Subcutaneous abdominal adipose tissue (tissue), 5 donors: ENCODE measurements at regions not wholly inside any gene's neighbourhood (a gene's known extent, or its start where the extent isn't known, plus 50 kb on each side); places are given as distances from the start of the nearest gene placed in this dataset.

Source experiments
- H3K27ac ChIP-seq: one replicate; pipeline ENCODE4 v1.7.0; 2013; ENCODE audit warnings: low read depth, mild to moderate bottlenecking, inconsistent platforms, low read length, moderate library complexity
- H3K27me3 ChIP-seq, 5 donors: one replicate each; pipeline ENCODE4 v1.7.0; 2013; ENCODE audit warnings: low read length in 5 of 5, inconsistent platforms in 1 of 5; ENCODE audit not compliant: control insufficient read depth in 5 of 5, insufficient read depth in 4 of 5
- H3K36me3 ChIP-seq, 5 donors: one replicate each; pipeline ENCODE4 v1.7.0; 2013; ENCODE audit warnings: low read length in 5 of 5; ENCODE audit not compliant: control insufficient read depth in 5 of 5, insufficient read depth in 5 of 5
- H3K4me1 ChIP-seq, 5 donors: one replicate each; pipeline ENCODE4 v1.7.0; 2013; ENCODE audit warnings: low read length in 5 of 5, mild to moderate bottlenecking in 3 of 5, moderate library complexity in 1 of 5; ENCODE audit not compliant: control insufficient read depth in 5 of 5, insufficient read depth in 5 of 5
- H3K4me3 ChIP-seq, 5 donors: one replicate each; pipeline ENCODE4 v1.7.0; 2013; ENCODE audit warnings: low read length in 5 of 5, low read depth in 1 of 5
- H3K9ac ChIP-seq, 5 donors: one replicate each; pipeline ENCODE4 v1.7.0; 2013; ENCODE audit warnings: low read length in 5 of 5, mild to moderate bottlenecking in 4 of 5, moderate library complexity in 3 of 5
- H3K9me3 ChIP-seq, 5 donors: one replicate each; pipeline ENCODE4 v1.7.0; 2013; ENCODE audit warnings: low read length in 5 of 5; ENCODE audit not compliant: control insufficient read depth in 5 of 5
- donor health status: healthy.
- donor health status: healthy.
- donor health status: healthy.
- donor health status: healthy.
- donor health status: healthy.

GRCh38 chr1:30418061-30418938, 305.1 kb downstream of the MATN1 start:
- no peak overlapping the region for H3K9ac ChIP-seq
- peaks cover 0 to 21% (median 5%) of the 10 kb centered on the region in 5 donors for H3K27me3 ChIP-seq
- H3K9me3 ChIP-seq: no peaks in the 10 kb centered on the region
- H3K4me3 ChIP-seq: no peak overlapping the region
- H3K27ac ChIP-seq: no peak overlapping the region
- H3K36me3 ChIP-seq: no peaks in the 10 kb centered on the region
- no peaks in the 10 kb centered on the region for H3K4me1 ChIP-seq

GRCh38 chr1:30417701-30418046, 305.7 kb downstream of the MATN1 start:
- no peaks in the 10 kb centered on the region for H3K9me3 ChIP-seq
- H3K36me3 ChIP-seq: no peaks in the 10 kb centered on the region
- H3K27ac ChIP-seq: no peak overlapping the region
- H3K9ac ChIP-seq: no peak overlapping the region
- peaks cover 0 to 21% (median 3%) of the 10 kb centered on the region in 5 donors for H3K27me3 ChIP-seq
- no peaks in the 10 kb centered on the region for H3K4me1 ChIP-seq
- no peak overlapping the region for H3K4me3 ChIP-seq

DNA sequence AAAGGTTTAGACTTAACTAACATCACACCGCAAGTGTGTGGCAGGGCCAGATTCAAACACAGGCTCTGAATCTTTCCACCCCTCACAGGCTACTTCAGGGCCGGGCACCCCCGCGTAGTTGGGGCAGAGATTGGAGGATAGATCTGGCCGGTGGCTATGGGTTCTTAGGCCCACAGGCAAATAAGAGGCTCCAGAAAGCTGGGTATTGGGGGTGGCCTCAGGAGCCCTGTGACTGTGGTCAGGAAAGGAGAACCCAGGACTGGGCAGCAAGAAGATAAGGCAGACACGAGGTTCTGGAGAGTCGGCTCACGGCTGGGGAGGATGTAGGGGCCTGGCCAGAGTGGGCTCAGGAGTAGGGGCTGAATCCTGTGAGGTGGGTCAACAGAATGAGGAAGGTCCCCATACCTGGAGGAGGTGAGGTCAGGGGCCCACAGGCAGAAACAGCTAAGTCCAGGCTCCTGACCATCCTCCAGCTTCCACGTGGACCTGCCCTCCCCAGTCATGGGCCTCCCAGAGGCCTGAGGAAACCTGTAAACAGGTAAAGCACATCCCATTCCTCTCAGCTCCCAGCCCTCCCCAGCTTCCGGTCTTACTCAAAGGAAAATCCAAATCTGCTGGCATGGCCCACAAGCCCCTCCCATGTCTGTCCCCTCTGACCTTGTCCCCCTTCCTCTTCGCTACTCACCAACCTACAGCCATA, 306.2 kb downstream of the MATN1 start:
- no peak overlapping the region for H3K27ac ChIP-seq
- no peak overlapping the region for H3K4me3 ChIP-seq
- peaks cover 0 to 22% (median 3%) of the 10 kb centered on the region in 5 donors for H3K27me3 ChIP-seq
- H3K9me3 ChIP-seq: no peaks in the 10 kb centered on the region
- no peaks in the 10 kb centered on the region for H3K4me1 ChIP-seq
- H3K9ac ChIP-seq: no peak overlapping the region
- H3K36me3 ChIP-seq: no peaks in the 10 kb centered on the region

GRCh38 chr1:30416221-30416820, 307.1 kb downstream of the MATN1 start:
- no peak overlapping the region for H3K9ac ChIP-seq
- peaks cover 0 to 18% (median 3%) of the 10 kb centered on the region in 5 donors for H3K27me3 ChIP-seq
- H3K4me3 ChIP-seq: no peak overlapping the region

GRCh38 chr1:30415171-30415940, 308.0 kb downstream of the MATN1 start:
- no peak overlapping the region for H3K9ac ChIP-seq
- H3K36me3 ChIP-seq: no peaks in the 10 kb centered on the region
- H3K27me3 ChIP-seq: peaks cover 0 to 23% (median 3%) of the 10 kb centered on the region in 5 donors
- no peak overlapping the region for H3K4me3 ChIP-seq
- no peak overlapping the region for H3K27ac ChIP-seq
- no peaks in the 10 kb centered on the region for H3K9me3 ChIP-seq
- H3K4me1 ChIP-seq: no peaks in the 10 kb centered on the region

More at GRCh38 chr1:30416221-30416820, 307.1 kb downstream of the MATN1 start:
- H3K27ac ChIP-seq: no peak overlapping the region
- no peaks in the 10 kb centered on the region for H3K36me3 ChIP-seq
- no peaks in the 10 kb centered on the region for H3K9me3 ChIP-seq
- H3K4me1 ChIP-seq: no peaks in the 10 kb centered on the region

DNA sequence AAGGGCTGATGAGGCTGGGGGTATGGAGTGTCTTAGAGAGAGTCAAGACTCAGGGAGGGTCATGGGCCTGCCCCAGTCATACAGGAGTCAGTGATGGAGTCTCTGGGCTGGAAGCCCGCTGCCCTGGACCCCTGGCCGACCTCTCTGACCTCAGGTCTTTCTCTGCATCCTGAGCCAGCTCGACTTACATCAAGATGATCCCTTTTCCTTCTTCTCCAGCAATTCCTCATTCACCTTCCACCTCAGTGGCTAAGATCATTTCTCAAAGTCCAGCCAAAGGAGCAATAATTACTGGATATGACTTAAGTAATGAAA, 308.6 kb downstream of the MATN1 start:
- H3K27ac ChIP-seq: no peak overlapping the region
- peaks cover 0 to 26% (median 3%) of the 10 kb centered on the region in 5 donors for H3K27me3 ChIP-seq
- no peak overlapping the region for H3K9ac ChIP-seq
- no peaks in the 10 kb centered on the region for H3K9me3 ChIP-seq
- H3K4me1 ChIP-seq: no peaks in the 10 kb centered on the region
- no peaks in the 10 kb centered on the region for H3K36me3 ChIP-seq
- H3K4me3 ChIP-seq: no peak overlapping the region

- no peaks in the 10 kb centered on the region for H3K4me1 ChIP-seq
- H3K36me3 ChIP-seq: no peaks in the 10 kb centered on the region
- H3K27ac ChIP-seq: no peak overlapping the region
- H3K9me3 ChIP-seq: no peaks in the 10 kb centered on the region
- no peak overlapping the region for H3K9ac ChIP-seq
- H3K4me3 ChIP-seq: no peak overlapping the region
- peaks cover 0 to 25% (median 6%) of the 10 kb centered on the region in 5 donors for H3K27me3 ChIP-seq
Measured at GRCh38 chr1:30414086-30414850, 309.1 kb downstream of the MATN1 start.

- Histone ChIP-seq H3K4me3 (no peak overlapping the region), H3K9ac (no peak overlapping the region), H3K27me3 (peaks cover 0 to 28% (median 9%) of the 10 kb centered on the region in 5 donors), H3K4me1 (no peaks in the 10 kb centered on the region), H3K27ac (no peak overlapping the region), H3K9me3 (no peaks in the 10 kb centered on the region), H3K36me3 (no peaks in the 10 kb centered on the region)
Measured at GRCh38 chr1:30413606-30414005, 309.8 kb downstream of the MATN1 start.

DNA sequence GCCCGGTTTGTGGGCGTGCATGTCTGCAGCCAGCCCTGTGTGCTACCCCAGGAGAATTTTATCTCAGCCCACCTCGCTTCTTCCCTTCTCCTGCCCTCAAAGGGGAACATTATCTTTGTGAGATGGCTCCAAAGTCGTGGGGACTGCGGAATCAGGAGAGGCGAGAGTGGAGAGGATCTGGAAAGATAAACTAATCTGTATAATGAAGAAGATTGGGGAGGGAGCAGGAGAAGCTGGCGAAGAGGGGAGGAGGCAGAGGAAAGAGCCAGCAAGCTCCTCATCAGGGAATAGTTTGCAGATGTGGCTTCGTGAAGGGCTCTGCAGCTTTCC, 310.3 kb downstream of the MATN1 start:
- Histone ChIP-seq H3K27me3 (peaks cover 0 to 28% (median 9%) of the 10 kb centered on the region in 5 donors), H3K27ac (no peak overlapping the region), H3K4me3 (no peak overlapping the region), H3K9me3 (no peaks in the 10 kb centered on the region), H3K9ac (no peak overlapping the region), H3K36me3 (no peaks in the 10 kb centered on the region), H3K4me1 (no peaks in the 10 kb centered on the region)
